OCI-LY3 (cell line): ENCODE measurements at regions not wholly inside any gene's neighbourhood (a gene's known extent, or its start where the extent isn't known, plus 50 kb on each side); places are given as distances from the start of the nearest gene placed in this dataset.

ENCODE experiments used
- H2AFZ ChIP-seq: fragments of 200-600, 300-600 bp; shearing (Covaris generic); 2 replicates; pipeline ENCODE4 v1.6.0; 2014; ENCODE audit warnings: antibody characterized with exemption, low read depth, low read length
- H3K27ac ChIP-seq: fragments of 200-600, 300-600 bp; sonication (generic); 2 replicates; pipeline ENCODE4 v1.5.1; 2014; ENCODE audit warnings: mild to moderate bottlenecking, low read length, moderate library complexity, mixed read lengths
- H3K27me3 ChIP-seq: fragments of 200-600, 300-600 bp; sonication (generic); 2 replicates; pipeline ENCODE4 v1.6.1; 2014; ENCODE audit warnings: low read depth, low read length, mixed read lengths
- H3K36me3 ChIP-seq: fragments of 200-600, 300-600 bp; sonication (generic); replicated peaks from 2 replicates; pipeline ENCODE3; 2014; ENCODE audit warnings: low read depth, low read length, mixed read lengths
- H3K4me1 ChIP-seq: fragments of 300-600, 200-600 bp; sonication (generic); 2 replicates; pipeline ENCODE4 v1.6.1; 2014; ENCODE audit warnings: low read length, mixed read lengths
- H3K4me2 ChIP-seq: fragments of 200-600, 300-600 bp; sonication (generic); 2 replicates; pipeline ENCODE4 v1.6.1; 2014; ENCODE audit warnings: low read length, mixed read lengths
- H3K4me3 ChIP-seq: fragments of 300-600, 200-600 bp; sonication (generic); 2 replicates; pipeline ENCODE4 v1.5.1; 2014; ENCODE audit warnings: antibody characterized with exemption, mild to moderate bottlenecking, low read length, moderate library complexity
- H3K79me2 ChIP-seq: fragments of 300-600, 200-600 bp; shearing (Covaris generic); 2 replicates; pipeline ENCODE4 v1.6.1; 2014; ENCODE audit warnings: mild to moderate bottlenecking, low read length, mixed read lengths
- H3K9ac ChIP-seq: fragments of 300-600, 200-600 bp; shearing (Covaris generic); 2 replicates; pipeline ENCODE4 v1.6.0; 2014; ENCODE audit warnings: mild to moderate bottlenecking, low read length, moderate library complexity
- H3K9me3 ChIP-seq: fragments of 200-600, 300-600 bp; shearing (Covaris generic); 2 replicates; pipeline ENCODE4 v1.6.1; 2014; ENCODE audit warnings: low read length, mixed read lengths; ENCODE audit not compliant: insufficient read depth
- H4K20me1 ChIP-seq: fragments of 200-600, 300-600 bp; sonication (generic); 2 replicates; pipeline ENCODE4 v1.6.1; 2016; ENCODE audit warnings: low read length, mixed read lengths; ENCODE audit not compliant: insufficient read depth
- CTCF ChIP-seq: fragments of 200-600, 300-600 bp; sonication (generic); IDR thresholded peaks from 2 replicates; pipeline ENCODE4 v1.5.1; 2014; ENCODE audit warnings: antibody characterized with exemption, low read length, low read depth
- EZH2phosphoT487 ChIP-seq: fragments of 200-600 bp; shearing (Covaris generic); IDR thresholded peaks from 2 replicates; pipeline ENCODE4 v1.6.1; 2018; ENCODE audit warnings: antibody characterized with exemption, mixed run types, low read depth

DNA sequence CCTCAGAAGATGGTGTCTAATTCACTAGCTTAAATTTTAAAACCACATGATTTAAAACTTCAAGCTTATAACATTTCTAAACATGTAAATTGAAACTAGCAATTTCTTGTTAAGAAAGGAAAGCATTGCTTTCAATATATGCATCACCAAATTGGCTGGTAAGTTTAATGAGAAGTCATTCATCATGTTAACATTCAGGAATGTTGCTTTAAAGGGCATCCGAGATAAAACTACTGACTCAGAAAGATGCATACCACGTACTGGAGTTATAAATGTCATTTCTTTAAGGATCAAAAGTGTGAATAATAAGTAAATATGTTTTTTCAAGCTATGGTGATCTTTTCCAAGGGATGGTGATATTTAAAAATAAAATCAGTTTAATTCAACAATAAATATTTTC lies 83.3 kb upstream of the VCX2 start:
- Histone ChIP-seq H3K36me3 (no peaks in the 10 kb centered on the region), H3K4me3 (no peak overlapping the region), H2AFZ (no peak overlapping the region), H3K27me3 (no peaks in the 10 kb centered on the region), H3K4me1 (no peaks in the 10 kb centered on the region), H3K4me2 (no peak overlapping the region), H3K9ac (no peak overlapping the region), H3K9me3 (no peaks in the 10 kb centered on the region), H4K20me1 (no peaks in the 10 kb centered on the region), H3K27ac (no peak overlapping the region), H3K79me2 (no peaks in the 10 kb centered on the region)
- TF ChIP-seq EZH2phosphoT487 (no peak), CTCF (no peak)

DNA sequence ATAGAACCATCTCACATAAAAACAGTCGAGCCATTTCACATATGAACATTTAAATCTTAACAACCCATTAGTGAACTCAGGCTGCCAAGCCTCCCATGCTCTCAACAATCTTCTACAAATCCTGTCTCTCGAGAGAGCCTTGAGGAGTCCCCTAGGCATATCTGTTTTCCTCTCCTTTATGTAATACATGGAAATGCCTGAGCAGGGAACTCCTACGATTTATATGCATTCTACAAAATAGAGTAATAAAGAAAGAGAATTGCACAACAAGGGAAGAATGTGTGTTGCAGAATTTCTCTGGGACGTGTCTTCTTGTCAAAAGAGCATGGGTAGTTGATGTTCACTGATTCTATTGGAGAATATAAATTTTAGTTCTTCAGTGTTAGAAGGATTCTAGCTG lies 101.8 kb upstream of the VCX2 start:
- H4K20me1 ChIP-seq = no peaks in the 10 kb centered on the region
- H2AFZ ChIP-seq = no peak overlapping the region
- no peaks in the 10 kb centered on the region for H3K36me3 ChIP-seq
- H3K9ac ChIP-seq = no peak overlapping the region
- no peaks in the 10 kb centered on the region for H3K9me3 ChIP-seq
- TF ChIP-seq EZH2phosphoT487 (no peak), CTCF (no peak)
- H3K79me2 ChIP-seq = no peaks in the 10 kb centered on the region
- H3K27ac ChIP-seq = no peak overlapping the region
- no peak overlapping the region for H3K4me3 ChIP-seq
- H3K4me1 ChIP-seq = no peaks in the 10 kb centered on the region
- no peak overlapping the region for H3K4me2 ChIP-seq
- no peaks in the 10 kb centered on the region for H3K27me3 ChIP-seq

GRCh38 chrX:8273451-8273895 lies 102.4 kb upstream of the VCX2 start:
- Histone ChIP-seq H4K20me1 (no peaks in the 10 kb centered on the region), H3K27me3 (no peaks in the 10 kb centered on the region), H3K27ac (no peak overlapping the region), H3K4me3 (no peak overlapping the region), H3K4me1 (no peaks in the 10 kb centered on the region), H3K9me3 (no peaks in the 10 kb centered on the region), H3K36me3 (no peaks in the 10 kb centered on the region), H3K4me2 (no peak overlapping the region), H2AFZ (no peak overlapping the region), H3K9ac (no peak overlapping the region), H3K79me2 (no peaks in the 10 kb centered on the region)
- no peak for TF ChIP-seq CTCF
- TF ChIP-seq EZH2phosphoT487 = no peak

- Histone ChIP-seq H3K4me1 (no peaks in the 10 kb centered on the region), H3K4me2 (no peak overlapping the region), H3K9me3 (no peaks in the 10 kb centered on the region), H2AFZ (no peak overlapping the region), H3K36me3 (no peaks in the 10 kb centered on the region), H3K27ac (no peak overlapping the region), H3K9ac (no peak overlapping the region), H3K27me3 (no peaks in the 10 kb centered on the region), H3K4me3 (no peak overlapping the region), H4K20me1 (no peaks in the 10 kb centered on the region), H3K79me2 (no peaks in the 10 kb centered on the region)
- no peak for TF ChIP-seq CTCF
- TF ChIP-seq EZH2phosphoT487 = no peak
Measured at GRCh38 chrX:8274170-8274569, 103.1 kb upstream of the VCX2 start.
